HG03442 (cell line): ENCODE measurements at regions not wholly inside any gene's neighbourhood (a gene's known extent, or its start where the extent isn't known, plus 50 kb on each side); places are given as distances from the start of the nearest gene placed in this dataset.

Source experiments
- ATAC-seq: cut with Tn5 transposase; IDR thresholded peaks from one replicate; pipeline ENCODE4 v1.9.1; 2021; ENCODE audit warnings: mild to moderate bottlenecking, moderate library complexity; ENCODE audit not compliant: unreplicated experiment

- no peak for ATAC-seq
Observed at GRCh38 chr2:18208956-18209355, 330.5 kb downstream of the KCNS3 start.

GRCh38 chr2:18200771-18201170 lies 322.3 kb downstream of the KCNS3 start:
- ATAC-seq, result no peak

GRCh38 chr2:18198677-18199076 lies 320.2 kb downstream of the KCNS3 start:
- no peak for ATAC-seq

GRCh38 chr2:18194161-18194560 lies 315.7 kb downstream of the KCNS3 start:
- ATAC-seq, result no peak

- ATAC-seq, result no peak
Observed at GRCh38 chr2:18186816-18187613, 308.5 kb downstream of the KCNS3 start.

GRCh38 chr2:18182861-18183260 lies 304.4 kb downstream of the KCNS3 start:
- no peak for ATAC-seq

GRCh38 chr2:18180912-18181311 lies 302.4 kb downstream of the KCNS3 start:
- no peak for ATAC-seq

GRCh38 chr2:18180031-18180610 lies 301.7 kb downstream of the KCNS3 start:
- ATAC-seq, result no peak

GRCh38 chr2:18178736-18179349 lies 300.4 kb downstream of the KCNS3 start:
- peak; percentile 96 for ATAC-seq

- ATAC-seq, result no peak
Observed at GRCh38 chr2:18176679-18177215, 298.3 kb downstream of the KCNS3 start.

- ATAC-seq, result no peak
Observed at GRCh38 chr2:18172607-18173006, 294.1 kb downstream of the KCNS3 start.

- no peak for ATAC-seq
Observed at GRCh38 chr2:18171191-18172139, 293.0 kb downstream of the KCNS3 start.

GRCh38 chr2:18170642-18171041 lies 292.2 kb downstream of the KCNS3 start:
- no peak for ATAC-seq

- no peak for ATAC-seq
Observed at GRCh38 chr2:18169893-18170175, 291.4 kb downstream of the KCNS3 start.

GRCh38 chr2:18169121-18169892 lies 290.8 kb downstream of the KCNS3 start:
- no peak for ATAC-seq

GRCh38 chr2:18167871-18168270 lies 289.4 kb downstream of the KCNS3 start:
- ATAC-seq, result no peak

- ATAC-seq, result no peak
Observed at GRCh38 chr2:18161681-18162080, 283.2 kb downstream of the KCNS3 start.

- ATAC-seq, result no peak
Observed at GRCh38 chr2:18159896-18160295, 281.4 kb downstream of the KCNS3 start.

- no peak for ATAC-seq
Observed at GRCh38 chr2:18156421-18156820, 278.0 kb downstream of the KCNS3 start.

GRCh38 chr2:18156002-18156401 lies 277.5 kb downstream of the KCNS3 start:
- ATAC-seq, result no peak
